ENCODE measurements at regions not wholly inside any gene's neighbourhood (a gene's known extent, or its start where the extent isn't known, plus 50 kb on each side); places are given as distances from the start of the nearest gene placed in this dataset.

DNA sequence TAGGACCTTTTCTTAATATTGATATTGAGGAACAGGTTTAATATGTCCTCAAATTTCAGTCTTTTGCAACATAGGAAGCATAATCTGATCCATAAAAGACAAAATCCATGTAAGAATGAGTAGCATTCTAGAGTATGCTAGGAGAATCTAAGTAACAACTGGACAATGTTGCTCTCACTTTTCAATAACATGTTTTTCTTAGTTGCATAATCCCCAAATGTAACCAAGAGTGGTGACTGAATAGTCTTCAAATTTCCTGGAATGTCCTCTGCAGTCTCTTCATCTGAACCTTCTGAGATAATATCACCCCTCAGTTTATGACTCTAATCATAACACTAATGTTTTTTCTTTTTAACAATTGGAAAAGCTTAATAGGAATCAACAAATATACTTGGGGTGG is 110.0 kb upstream of the ZEB2 start:
- TF ChIP-seq, protein P1, sequence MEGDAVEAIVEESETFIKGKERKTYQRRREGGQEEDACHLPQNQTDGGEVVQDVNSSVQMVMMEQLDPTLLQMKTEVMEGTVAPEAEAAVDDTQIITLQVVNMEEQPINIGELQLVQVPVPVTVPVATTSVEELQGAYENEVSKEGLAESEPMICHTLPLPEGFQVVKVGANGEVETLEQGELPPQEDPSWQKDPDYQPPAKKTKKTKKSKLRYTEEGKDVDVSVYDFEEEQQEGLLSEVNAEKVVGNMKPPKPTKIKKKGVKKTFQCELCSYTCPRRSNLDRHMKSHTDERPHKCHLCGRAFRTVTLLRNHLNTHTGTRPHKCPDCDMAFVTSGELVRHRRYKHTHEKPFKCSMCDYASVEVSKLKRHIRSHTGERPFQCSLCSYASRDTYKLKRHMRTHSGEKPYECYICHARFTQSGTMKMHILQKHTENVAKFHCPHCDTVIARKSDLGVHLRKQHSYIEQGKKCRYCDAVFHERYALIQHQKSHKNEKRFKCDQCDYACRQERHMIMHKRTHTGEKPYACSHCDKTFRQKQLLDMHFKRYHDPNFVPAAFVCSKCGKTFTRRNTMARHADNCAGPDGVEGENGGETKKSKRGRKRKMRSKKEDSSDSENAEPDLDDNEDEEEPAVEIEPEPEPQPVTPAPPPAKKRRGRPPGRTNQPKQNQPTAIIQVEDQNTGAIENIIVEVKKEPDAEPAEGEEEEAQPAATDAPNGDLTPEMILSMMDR (conservative IDR thresholded peaks at IDR 0.05; ENCODE audit: low read depth, low read length): no peak
- no peak for TF ChIP-seq EZH2 (IDR thresholded peaks at IDR 0.05; ENCODE audit: low read length, unreplicated experiment)
- TF ChIP-seq EZH2phosphoT487 (IDR thresholded peaks at IDR 0.05; ENCODE audit: borderline replicate concordance, low read length): no peak
- H3K4me2 ChIP-seq (ENCODE audit: low read length): no peak overlapping the region
- ChIA-PET POLR2A (ENCODE audit: unreplicated experiment) (no interaction called here), CTCF (no interaction called here)
- no peak for ATAC-seq
- H3K27ac ChIP-seq (ENCODE audit: low read length): no peak overlapping the region
- H3K9me3 ChIP-seq (ENCODE audit: low read length): no peaks in the 10 kb centered on the region
- H3K27me3 ChIP-seq (ENCODE audit: low read length): no peaks in the 10 kb centered on the region
- no peak overlapping the region for H2AFZ ChIP-seq (ENCODE audit: low read length)
- peaks cover 17% of the 10 kb centered on the region for H3K4me1 ChIP-seq (ENCODE audit: insufficient read depth, low read length)
- H3K79me2 ChIP-seq (ENCODE audit: low read length): no peaks in the 10 kb centered on the region
- H3K4me3 ChIP-seq (ENCODE audit: low read length): no peak overlapping the region
- H3K36me3 ChIP-seq (ENCODE audit: low read depth, low read length): no peaks in the 10 kb centered on the region
- BruUV-seq (replicated peaks): no TSS peak
- intact Hi-C loops (cut with micrococcal nuclease): no loop called here
- H3K9me2 ChIP-seq (replicated peaks; ENCODE audit: low read length): no peaks in the 10 kb centered on the region
- no peak overlapping the region for H3K9ac ChIP-seq (ENCODE audit: low read length)
- no peak for DNase-seq
- no peaks in the 10 kb centered on the region for H4K20me1 ChIP-seq (ENCODE audit: low read length)
- H3F3A ChIP-seq (ENCODE audit: low read length, unreplicated experiment): no peaks in the 10 kb centered on the region

- no peaks in the 10 kb centered on the region for H4K20me1 ChIP-seq (ENCODE audit: low read length)
- ChIA-PET CTCF (no interaction called here), POLR2A (ENCODE audit: unreplicated experiment) (no interaction called here)
- DNase-seq: peak; percentile 55
- H3K4me2 ChIP-seq (ENCODE audit: low read length): peak overlapping the region; percentile 26; the same call in 1 of the 2 replicates
- H2AFZ ChIP-seq (ENCODE audit: low read length): no peak overlapping the region
- H3K9me2 ChIP-seq (replicated peaks; ENCODE audit: low read length): no peaks in the 10 kb centered on the region
- TF ChIP-seq, protein P1 (conservative IDR thresholded peaks at IDR 0.05; ENCODE audit: low read depth, low read length): no peak
- no peak for TF ChIP-seq EZH2phosphoT487 (IDR thresholded peaks at IDR 0.05; ENCODE audit: borderline replicate concordance, low read length)
- no peak for TF ChIP-seq EZH2 (IDR thresholded peaks at IDR 0.05; ENCODE audit: low read length, unreplicated experiment)
- no peak overlapping the region for H3K4me3 ChIP-seq (ENCODE audit: low read length)
- H3K79me2 ChIP-seq (ENCODE audit: low read length): no peaks in the 10 kb centered on the region
- peak; percentile 70 for ATAC-seq
- H3K9me3 ChIP-seq (ENCODE audit: low read length): no peaks in the 10 kb centered on the region
- H3K9ac ChIP-seq (ENCODE audit: low read length): no peak overlapping the region
- H3K36me3 ChIP-seq (ENCODE audit: low read depth, low read length): no peaks in the 10 kb centered on the region
- intact Hi-C loops (cut with micrococcal nuclease): no loop called here
- H3K27ac ChIP-seq (ENCODE audit: low read length): no peak overlapping the region
- peaks cover 17% of the 10 kb centered on the region for H3K4me1 ChIP-seq (ENCODE audit: insufficient read depth, low read length)
- H3K27me3 ChIP-seq (ENCODE audit: low read length): no peaks in the 10 kb centered on the region
- H3F3A ChIP-seq (ENCODE audit: low read length, unreplicated experiment): no peaks in the 10 kb centered on the region
- no TSS peak for BruUV-seq (replicated peaks)
Observed at GRCh38 chr2:144628566-144628965, 108.6 kb upstream of the ZEB2 start.

GRCh38 chr2:144625626-144626025 is 105.7 kb upstream of the ZEB2 start:
- Histone ChIP-seq H3K79me2 (ENCODE audit: low read length) (no peaks in the 10 kb centered on the region), H3K9ac (ENCODE audit: low read length) (no peak overlapping the region), H3K27ac (ENCODE audit: low read length) (no peak overlapping the region), H4K20me1 (ENCODE audit: low read length) (no peaks in the 10 kb centered on the region), H3K27me3 (ENCODE audit: low read length) (no peaks in the 10 kb centered on the region), H3K4me2 (ENCODE audit: low read length) (no peak overlapping the region), H3K4me3 (ENCODE audit: low read length) (no peak overlapping the region), H3K36me3 (ENCODE audit: low read depth, low read length) (no peaks in the 10 kb centered on the region), H3K9me3 (ENCODE audit: low read length) (no peaks in the 10 kb centered on the region), H2AFZ (ENCODE audit: low read length) (no peak overlapping the region), H3K4me1 (ENCODE audit: insufficient read depth, low read length) (peaks cover 17% of the 10 kb centered on the region), H3K9me2 (replicated peaks; ENCODE audit: low read length) (no peaks in the 10 kb centered on the region), H3F3A (ENCODE audit: low read length, unreplicated experiment) (no peaks in the 10 kb centered on the region)
- intact Hi-C loops (cut with micrococcal nuclease): no loop called here
- ChIA-PET POLR2A (ENCODE audit: unreplicated experiment) (no interaction called here), CTCF (interaction anchor here (0.7 kb wide), 1 partner anchor 187 kb away, joined by 5 read pairs; no protein-coding TSS in a partner anchor)
- TF ChIP-seq, protein P1 (conservative IDR thresholded peaks at IDR 0.05; ENCODE audit: low read depth, low read length): no peak
- TF ChIP-seq EZH2phosphoT487 (IDR thresholded peaks at IDR 0.05; ENCODE audit: borderline replicate concordance, low read length): no peak
- TF ChIP-seq EZH2 (IDR thresholded peaks at IDR 0.05; ENCODE audit: low read length, unreplicated experiment): no peak
- ATAC-seq: no peak
- DNase-seq: no peak
- no TSS peak for BruUV-seq (replicated peaks)

All from PC-3 (cell line).